Kidney (tissue), 13 donors: ENCODE measurements at regions not wholly inside any gene's neighbourhood (a gene's known extent, or its start where the extent isn't known, plus 50 kb on each side); places are given as distances from the start of the nearest gene placed in this dataset.

Experiments used
- DNase-seq, 5 donors: peaks; one replicate each; pipeline ENCODE4 v3.0.0-alpha.2; 2013 to 2020
- FAIRE-seq: peaks from 2 replicates; lab custom pipeline; 2012; peaks lifted over from hg19 to GRCh38; lab: Jason Lieb, UNC
- H3K27ac ChIP-seq, 2 donors: one replicate each; pipeline ENCODE4 v1.7.0; 2013; ENCODE audit warnings: low read depth in 2 of 2, low read length in 2 of 2, inconsistent platforms in 1 of 2
- H3K27me3 ChIP-seq: one replicate; pipeline ENCODE4 v1.7.1; 2013; ENCODE audit warnings: low read length, inconsistent platforms; ENCODE audit not compliant: control insufficient read depth, insufficient read depth
- H3K36me3 ChIP-seq, 3 donors: one replicate each; pipeline versions ENCODE4 v1.7.0 to v1.7.1; 2013; ENCODE audit warnings: low read length in 3 of 3, control low read depth in 1 of 3, inconsistent platforms in 1 of 3; ENCODE audit not compliant: insufficient read depth in 3 of 3, control insufficient read depth in 2 of 3
- H3K4me1 ChIP-seq, 3 donors: one replicate each; pipeline versions ENCODE4 v1.7.0 to v1.7.1; 2013; ENCODE audit warnings: low read length in 3 of 3, inconsistent platforms in 1 of 3, low read depth in 1 of 3; ENCODE audit not compliant: control insufficient read depth in 2 of 3, insufficient read depth in 2 of 3
- H3K4me3 ChIP-seq, 3 donors: one replicate each; pipeline versions ENCODE4 v1.7.0 to v1.8.1; 2013; ENCODE audit warnings: low read length in 3 of 3, control low read depth in 1 of 3, inconsistent platforms in 1 of 3
- H3K9ac ChIP-seq, 3 donors: one replicate each; pipeline versions ENCODE4 v1.7.0 to v1.7.1; 2013; ENCODE audit warnings: low read length in 3 of 3, control low read depth in 1 of 3, inconsistent platforms in 1 of 3
- H3K9me3 ChIP-seq, 3 donors: one replicate each; pipeline versions ENCODE4 v1.7.0 to v1.7.1; 2013; ENCODE audit warnings: low read length in 3 of 3, control low read depth in 1 of 3, inconsistent platforms in 1 of 3; ENCODE audit not compliant: control insufficient read depth in 2 of 3, insufficient read depth in 1 of 3
- intact Hi-C: fragments of 100-400 bp; cut with DNase I; formaldehyde crosslinking; loops from one replicate; pipeline ENCODE4 v1.11.1; 2022
- TF ChIP-seq, protein P1 (sequence below): IDR thresholded peaks from 3 replicates; pipeline ENCODE4 v1.5.1; 2012; ENCODE audit warnings: mild to moderate bottlenecking, moderate library complexity, borderline replicate concordance; ENCODE audit not compliant: insufficient read depth; ENCODE audit errors: extremely low read depth
- donor health status: control.
- donor health status: control.
- donor health status: control.
- donor health status: control.
- donor health status: control.
- donor health status: DM: yes; HTN: yes; CAD: no.
- donor health status: Normal renal cell carcinoma (clear cell type).

DNA sequence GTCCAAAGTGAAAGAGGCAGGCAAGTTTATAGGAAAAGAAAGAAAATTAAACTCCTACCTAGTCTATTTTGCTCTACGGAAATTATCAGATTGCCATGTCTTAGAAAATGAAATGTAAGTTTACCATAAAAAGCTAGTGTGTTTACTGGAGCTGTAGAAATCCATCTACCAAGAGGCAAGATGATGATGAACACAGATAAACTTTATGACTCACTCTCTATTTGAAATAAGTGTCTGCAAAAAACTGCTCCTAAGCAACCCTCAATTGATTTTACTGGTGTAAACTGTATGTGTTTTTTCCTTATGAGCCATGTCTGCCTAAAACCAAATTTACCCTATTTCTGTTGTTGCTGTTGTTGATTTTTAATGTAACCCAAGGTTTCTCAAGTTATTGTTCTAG, 73.8 kb upstream of the TMEM106B start:
- no peak overlapping the region for H3K4me3 ChIP-seq
- H3K9me3 ChIP-seq: no peaks in the 10 kb centered on the region
- TF ChIP-seq, protein P1, sequence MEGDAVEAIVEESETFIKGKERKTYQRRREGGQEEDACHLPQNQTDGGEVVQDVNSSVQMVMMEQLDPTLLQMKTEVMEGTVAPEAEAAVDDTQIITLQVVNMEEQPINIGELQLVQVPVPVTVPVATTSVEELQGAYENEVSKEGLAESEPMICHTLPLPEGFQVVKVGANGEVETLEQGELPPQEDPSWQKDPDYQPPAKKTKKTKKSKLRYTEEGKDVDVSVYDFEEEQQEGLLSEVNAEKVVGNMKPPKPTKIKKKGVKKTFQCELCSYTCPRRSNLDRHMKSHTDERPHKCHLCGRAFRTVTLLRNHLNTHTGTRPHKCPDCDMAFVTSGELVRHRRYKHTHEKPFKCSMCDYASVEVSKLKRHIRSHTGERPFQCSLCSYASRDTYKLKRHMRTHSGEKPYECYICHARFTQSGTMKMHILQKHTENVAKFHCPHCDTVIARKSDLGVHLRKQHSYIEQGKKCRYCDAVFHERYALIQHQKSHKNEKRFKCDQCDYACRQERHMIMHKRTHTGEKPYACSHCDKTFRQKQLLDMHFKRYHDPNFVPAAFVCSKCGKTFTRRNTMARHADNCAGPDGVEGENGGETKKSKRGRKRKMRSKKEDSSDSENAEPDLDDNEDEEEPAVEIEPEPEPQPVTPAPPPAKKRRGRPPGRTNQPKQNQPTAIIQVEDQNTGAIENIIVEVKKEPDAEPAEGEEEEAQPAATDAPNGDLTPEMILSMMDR: no peak
- FAIRE-seq: no peak
- no peaks in the 10 kb centered on the region for H3K27me3 ChIP-seq
- DNase-seq: no peak
- no peaks in the 10 kb centered on the region for H3K4me1 ChIP-seq
- H3K9ac ChIP-seq: no peak overlapping the region
- H3K36me3 ChIP-seq: no peaks in the 10 kb centered on the region
- intact Hi-C loops: no loop called here
- no peak overlapping the region for H3K27ac ChIP-seq

DNA sequence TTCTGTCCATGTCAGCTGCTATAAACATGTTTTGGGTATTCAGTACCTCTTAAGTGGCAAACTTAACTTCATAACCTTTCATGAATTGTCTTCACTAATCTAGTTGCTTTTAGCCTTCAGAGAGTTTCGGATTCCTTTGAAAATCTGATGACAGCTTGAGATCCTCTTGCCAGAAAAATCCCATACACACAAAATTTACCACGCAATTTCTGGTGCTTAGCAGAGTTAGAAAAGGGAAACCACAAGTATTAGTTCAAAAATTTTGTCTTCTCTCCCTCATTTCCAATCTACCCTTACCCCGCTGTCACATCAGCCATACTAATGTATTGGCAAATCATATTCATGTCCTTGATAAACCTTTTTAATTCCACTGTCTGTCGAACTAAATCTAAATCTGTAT, 72.7 kb upstream of the TMEM106B start:
- H3K4me3 ChIP-seq: no peak overlapping the region
- no peaks in the 10 kb centered on the region for H3K27me3 ChIP-seq
- no peak overlapping the region for H3K27ac ChIP-seq
- TF ChIP-seq, protein P1: no peak
- no peak overlapping the region for H3K9ac ChIP-seq
- FAIRE-seq (no peak), DNase-seq (no peak)
- H3K9me3 ChIP-seq: no peaks in the 10 kb centered on the region
- intact Hi-C loops: no loop called here
- no peaks in the 10 kb centered on the region for H3K4me1 ChIP-seq
- no peaks in the 10 kb centered on the region for H3K36me3 ChIP-seq

DNA sequence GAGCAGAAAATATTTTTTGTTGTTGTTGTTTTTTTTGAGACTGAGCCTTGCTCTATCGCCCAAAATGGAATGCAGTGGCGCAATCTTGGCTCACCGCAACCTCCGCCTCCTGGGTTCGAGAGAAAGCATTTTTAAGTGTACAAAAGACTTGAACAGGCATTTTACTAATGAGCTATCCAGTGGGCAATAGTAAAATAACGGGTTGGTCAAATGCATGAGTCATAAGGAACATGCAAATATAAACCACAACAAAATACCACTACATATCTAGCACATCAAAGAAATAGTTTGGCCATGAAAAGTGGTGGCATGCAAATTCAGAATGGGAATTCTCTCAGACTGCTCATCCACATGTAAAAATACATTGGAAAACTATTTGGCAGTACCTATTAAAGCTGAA, 71.7 kb upstream of the TMEM106B start:
- Histone ChIP-seq H3K36me3 (no peaks in the 10 kb centered on the region), H3K27ac (no peak overlapping the region), H3K4me1 (no peaks in the 10 kb centered on the region), H3K9me3 (no peaks in the 10 kb centered on the region), H3K27me3 (no peaks in the 10 kb centered on the region), H3K4me3 (no peak overlapping the region), H3K9ac (no peak overlapping the region)
- FAIRE-seq (no peak), DNase-seq (no peak)
- TF ChIP-seq, protein P1: no peak
- intact Hi-C loops: no loop called here

DNA sequence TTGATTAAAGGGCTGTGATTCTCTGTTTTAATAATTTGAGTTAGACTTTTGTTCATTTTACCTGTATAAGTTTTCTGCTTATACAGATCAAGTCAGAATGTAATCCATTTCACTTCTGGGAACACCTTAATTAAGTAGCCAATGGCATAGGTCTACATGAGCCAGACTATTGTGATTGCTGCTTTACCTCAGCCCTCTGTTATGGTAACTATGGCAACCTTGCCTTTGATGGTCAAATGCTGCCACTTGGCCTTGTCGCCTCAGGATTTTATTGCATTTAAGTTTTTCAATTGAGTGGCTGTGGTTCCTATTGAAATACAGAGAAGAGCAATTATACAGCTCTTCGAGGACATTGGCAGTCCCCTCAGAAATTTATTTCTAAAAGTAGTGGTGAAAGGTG, 64.3 kb upstream of the TMEM106B start:
- no peaks in the 10 kb centered on the region for H3K27me3 ChIP-seq
- no peak overlapping the region for H3K27ac ChIP-seq
- no peaks in the 10 kb centered on the region for H3K36me3 ChIP-seq
- intact Hi-C loops: no loop called here
- no peak overlapping the region for H3K4me3 ChIP-seq
- TF ChIP-seq, protein P1: no peak
- no peak overlapping the region for H3K9ac ChIP-seq
- DNase-seq: no peak
- H3K9me3 ChIP-seq: no peaks in the 10 kb centered on the region
- H3K4me1 ChIP-seq: no peaks in the 10 kb centered on the region
- no peak for FAIRE-seq
